GM18907 (cell line): ENCODE measurements at regions not wholly inside any gene's neighbourhood (a gene's known extent, or its start where the extent isn't known, plus 50 kb on each side); places are given as distances from the start of the nearest gene placed in this dataset.

Experiments
- ATAC-seq: cut with Tn5 transposase; IDR thresholded peaks from one replicate; pipeline ENCODE4 v1.9.1; 2021; ENCODE audit warnings: mild to moderate bottlenecking, moderate library complexity; ENCODE audit not compliant: unreplicated experiment

DNA sequence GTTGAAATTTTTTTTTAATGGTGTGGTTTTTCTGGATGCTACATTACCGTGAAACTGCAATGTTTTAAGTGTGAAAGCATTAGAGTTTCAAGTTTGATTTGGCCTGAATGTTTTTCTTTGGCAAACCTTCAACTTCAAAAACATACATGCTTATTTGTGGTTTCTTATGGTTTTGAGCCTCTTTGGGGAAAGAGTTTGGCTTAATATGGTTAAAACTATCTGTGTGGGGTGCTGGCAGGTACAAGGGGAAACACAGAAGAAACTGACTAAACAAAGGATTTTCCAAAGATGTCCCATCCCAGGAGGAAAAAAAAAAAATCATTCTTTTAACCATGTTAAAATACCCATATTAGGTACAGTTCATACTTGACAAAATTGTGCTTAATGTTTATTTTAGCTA, 121.1 kb downstream of the HGF start:
- ATAC-seq, result no peak

GRCh38 chr7:81645435-81645834, 124.4 kb downstream of the HGF start:
- ATAC-seq, result no peak

DNA sequence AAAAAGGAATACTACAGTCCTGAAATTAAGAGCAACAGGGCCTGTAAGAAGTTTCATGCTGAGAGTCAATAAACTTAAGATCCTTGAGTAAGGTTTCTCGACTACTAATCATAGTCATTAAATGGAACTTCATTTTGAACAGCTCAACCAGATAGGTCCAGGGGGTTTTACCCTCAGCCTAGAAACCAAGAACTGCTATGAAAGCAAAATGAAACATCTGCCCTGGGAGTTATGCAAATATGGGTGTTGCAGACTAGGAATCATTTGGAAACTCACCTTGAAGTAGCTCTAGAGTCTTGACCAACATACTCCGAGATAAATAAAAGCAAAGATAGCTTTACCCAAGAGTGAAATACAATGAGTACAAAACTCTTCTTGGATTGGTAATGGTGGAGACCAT, 128.0 kb downstream of the HGF start:
- ATAC-seq, result no peak

DNA sequence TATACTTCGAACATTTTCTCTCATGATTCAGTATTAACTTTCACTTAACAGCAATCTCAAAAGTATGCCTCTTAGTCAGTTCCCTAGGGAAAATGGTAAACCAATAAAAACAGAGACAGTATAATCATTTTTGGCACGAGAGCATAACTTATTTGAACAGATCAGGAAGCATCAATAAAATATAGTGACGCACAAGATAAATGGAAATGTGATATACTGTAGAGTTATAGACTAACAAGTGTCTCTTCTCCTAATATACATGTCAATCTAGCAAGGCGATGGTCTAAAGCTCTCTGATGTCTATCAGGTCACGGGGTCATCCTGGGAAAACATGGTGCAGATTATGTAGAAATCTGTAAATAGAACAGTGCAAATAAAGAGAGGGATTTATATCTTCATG, 131.6 kb downstream of the HGF start:
- no peak for ATAC-seq

- no peak for ATAC-seq
Observed at GRCh38 chr7:81637534-81637933, 132.3 kb downstream of the HGF start.

- no peak for ATAC-seq
Observed at GRCh38 chr7:81632418-81632817, 137.4 kb downstream of the HGF start.

- no peak for ATAC-seq
Observed at GRCh38 chr7:81630600-81630999, 139.2 kb downstream of the HGF start.

GRCh38 chr7:81629702-81630101, 140.1 kb downstream of the HGF start:
- no peak for ATAC-seq

DNA sequence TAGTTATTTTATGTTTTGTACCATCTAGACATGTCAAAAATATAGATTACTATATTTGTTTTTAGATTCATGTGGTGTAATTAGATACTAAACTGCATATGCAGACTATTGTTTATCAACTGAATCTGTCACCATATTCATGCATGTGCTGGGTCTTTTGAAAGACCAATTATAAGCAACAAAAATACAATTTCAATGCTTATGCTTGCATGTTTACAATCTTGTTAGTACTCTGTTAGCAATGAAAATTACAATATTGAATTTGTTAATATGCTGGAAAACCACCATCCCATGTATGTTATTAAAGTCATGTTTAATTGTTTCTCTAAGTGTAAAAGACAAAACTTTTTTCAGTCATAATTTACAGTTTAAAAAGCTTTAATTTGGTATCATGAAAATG, 140.9 kb downstream of the HGF start:
- ATAC-seq, result no peak

DNA sequence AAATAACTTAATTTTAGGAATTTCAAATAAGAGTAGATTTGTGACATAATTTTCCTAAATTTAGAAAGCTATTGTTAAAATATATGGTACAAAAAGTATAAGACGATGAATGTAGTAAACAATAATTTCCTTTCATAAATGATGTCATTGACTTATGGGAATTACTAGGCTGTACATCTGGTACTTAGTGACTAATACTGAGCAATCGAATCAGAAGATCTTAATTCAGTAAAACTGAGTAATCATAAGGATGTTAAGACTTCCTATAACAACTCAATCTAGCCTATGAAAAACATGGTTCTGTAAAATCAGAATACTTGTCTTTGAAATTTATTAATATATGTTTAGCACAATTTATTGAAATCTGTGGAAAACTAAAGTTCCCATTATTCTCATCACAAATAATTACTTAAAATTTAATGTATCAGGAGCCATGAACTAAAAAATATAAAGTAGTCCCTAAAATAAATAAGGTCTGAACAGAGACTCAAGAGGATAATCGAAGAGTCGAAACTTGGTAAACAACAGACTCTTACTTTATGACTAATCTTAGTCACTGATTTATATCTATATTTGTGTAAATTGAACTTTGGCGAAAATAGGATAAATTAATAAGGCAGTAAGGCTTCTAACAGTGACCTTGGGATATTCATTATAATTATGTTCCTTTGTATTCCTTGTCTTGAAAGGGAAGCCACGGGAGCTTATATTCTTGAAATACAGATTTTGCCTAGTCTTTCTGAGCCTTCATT, 142.1 kb downstream of the HGF start:
- ATAC-seq, result no peak

GRCh38 chr7:81626008-81626407, 143.8 kb downstream of the HGF start:
- ATAC-seq, result no peak

GRCh38 chr7:81624650-81625631, 144.9 kb downstream of the HGF start:
- no peak for ATAC-seq

DNA sequence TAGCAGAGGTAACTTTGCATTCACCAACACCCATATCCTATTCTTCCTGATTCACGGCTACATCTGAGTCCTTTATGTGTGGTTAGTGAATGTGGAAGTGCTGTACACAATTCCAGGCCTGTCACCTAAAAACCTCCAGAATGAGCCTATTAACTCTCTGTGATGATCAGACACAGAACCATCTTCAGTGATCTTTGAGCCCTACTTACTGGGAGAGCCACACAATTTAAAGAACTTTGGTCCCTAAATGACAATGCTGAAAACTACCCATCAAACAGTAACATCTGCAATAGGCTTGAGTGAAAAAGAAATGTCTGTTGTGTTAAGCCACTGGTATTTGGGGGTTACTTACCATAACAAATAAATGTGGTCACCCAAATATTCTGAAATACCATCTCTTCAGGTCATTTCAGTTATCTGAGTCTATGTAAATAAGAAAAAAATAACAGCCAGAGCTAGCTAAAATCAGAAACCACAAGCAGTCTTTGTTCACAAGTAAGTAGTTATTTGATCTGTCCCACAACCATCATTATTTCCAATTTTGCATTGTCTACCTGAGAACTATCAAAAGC, 145.7 kb downstream of the HGF start:
- ATAC-seq, result no peak

- ATAC-seq, result no peak
Observed at GRCh38 chr7:81623251-81623855, 146.5 kb downstream of the HGF start.

GRCh38 chr7:81621893-81622292, 148.0 kb downstream of the HGF start:
- no peak for ATAC-seq

DNA sequence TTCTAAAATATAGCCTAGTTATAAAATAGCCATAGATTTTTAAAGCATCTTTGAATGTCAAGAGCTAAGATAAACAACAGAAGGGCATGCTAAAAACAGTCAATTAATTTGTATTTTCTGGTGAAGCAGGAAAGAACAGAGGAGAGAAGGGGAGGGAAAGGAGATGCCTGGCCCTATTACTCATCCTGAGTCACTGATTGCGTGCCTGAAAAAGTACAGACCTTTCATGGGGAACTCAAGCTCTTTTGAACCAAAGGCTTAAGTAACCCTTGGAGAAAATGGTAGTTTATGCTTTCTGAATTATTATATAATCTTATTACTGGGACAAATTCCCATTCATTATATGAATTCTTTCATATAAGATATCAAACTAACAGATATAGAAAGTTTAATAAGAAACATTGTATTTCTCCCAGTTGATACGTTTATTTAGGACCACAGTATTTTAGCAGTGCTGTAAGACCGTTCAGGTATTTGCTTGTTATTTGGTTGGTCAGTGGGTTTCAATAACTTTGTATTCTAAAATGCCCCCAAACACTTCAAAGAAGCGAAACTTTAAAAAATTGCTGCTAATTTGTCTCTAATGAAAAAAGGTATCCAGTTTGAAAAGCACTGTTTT, 151.3 kb downstream of the HGF start:
- no peak for ATAC-seq

GRCh38 chr7:81616951-81617350, 152.9 kb downstream of the HGF start:
- ATAC-seq, result peak; percentile 54

GRCh38 chr7:81611805-81612204, 158.0 kb downstream of the HGF start:
- no peak for ATAC-seq

- ATAC-seq, result no peak
Observed at GRCh38 chr7:81611040-81611439, 158.8 kb downstream of the HGF start.

DNA sequence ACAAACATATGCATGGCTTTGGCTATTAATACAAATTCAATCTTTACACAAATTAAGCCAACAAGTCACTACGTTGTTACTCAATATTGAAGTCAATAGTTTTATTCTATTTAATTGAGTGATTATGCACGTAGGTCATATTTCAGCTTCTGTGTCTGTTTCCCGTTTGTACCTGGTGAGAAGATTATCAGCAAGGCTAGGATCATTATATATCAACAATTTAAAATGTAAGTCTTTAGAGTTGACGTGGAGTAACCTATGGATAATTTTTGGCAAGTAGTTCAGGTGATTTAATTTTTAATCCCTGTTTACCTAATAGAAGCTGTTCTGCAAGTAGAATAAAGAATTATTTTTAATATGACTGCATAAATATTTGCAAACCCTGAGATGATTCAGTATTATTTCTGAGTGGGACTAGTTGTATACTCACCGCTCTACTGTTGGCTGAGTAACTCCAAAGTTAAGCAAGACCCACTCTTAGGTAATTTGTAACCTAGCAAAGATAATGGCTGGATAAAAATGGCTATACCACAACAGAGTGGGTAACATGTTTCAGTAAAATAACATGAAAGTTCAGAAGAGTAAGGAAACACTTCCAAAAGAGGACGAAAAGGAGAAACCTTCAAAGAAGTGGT, 161.0 kb downstream of the HGF start:
- no peak for ATAC-seq
